LNCaP clone FGC (cell line): ENCODE measurements at regions not wholly inside any gene's neighbourhood (a gene's known extent, or its start where the extent isn't known, plus 50 kb on each side); places are given as distances from the start of the nearest gene placed in this dataset.
"Not testable (repeated sequence)": the region's sequence is repeated elsewhere in the genome, so short reads cannot be mapped to it uniquely, and the experiment has no call there.

Source experiments
- DNase-seq: peaks from one replicate; pipeline ENCODE4 v3.0.0-alpha.2; 2011; ENCODE audit warnings: low read depth
- H3K4me3 ChIP-seq: 2 replicates; pipeline ENCODE4 v1.5.1; 2011; ENCODE audit warnings: mild to moderate bottlenecking, low read depth, low read length, control low read depth
- TF ChIP-seq, protein P1 (sequence below): IDR thresholded peaks from 2 replicates; pipeline ENCODE4 v1.5.1; 2012; ENCODE audit warnings: mild to moderate bottlenecking; ENCODE audit not compliant: control insufficient read depth, insufficient read depth; ENCODE audit errors: extremely low read depth

DNA sequence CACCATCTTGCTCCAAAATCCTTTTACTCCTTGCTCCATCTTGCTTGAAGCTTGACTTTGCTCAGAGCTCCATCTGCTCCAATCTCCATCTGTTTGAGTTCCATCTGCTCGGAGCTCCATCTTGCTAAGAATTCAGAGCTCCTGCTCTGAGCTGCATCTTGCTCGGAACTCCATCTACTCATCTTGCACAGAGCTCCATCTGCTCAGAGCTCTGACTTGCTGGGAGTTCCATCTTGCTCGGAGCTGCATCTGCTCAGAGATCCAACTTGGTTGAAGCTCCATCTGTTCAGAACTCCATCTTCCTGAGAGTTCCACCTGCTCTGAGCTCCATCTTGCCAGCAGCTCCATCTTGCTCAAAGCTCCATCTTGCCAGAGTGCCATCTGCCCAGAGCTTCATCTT, 80.6 kb upstream of the ZNF98 start:
- DNase-seq: no peak
- H3K4me3 ChIP-seq: no peak overlapping the region
- TF ChIP-seq, protein P1, sequence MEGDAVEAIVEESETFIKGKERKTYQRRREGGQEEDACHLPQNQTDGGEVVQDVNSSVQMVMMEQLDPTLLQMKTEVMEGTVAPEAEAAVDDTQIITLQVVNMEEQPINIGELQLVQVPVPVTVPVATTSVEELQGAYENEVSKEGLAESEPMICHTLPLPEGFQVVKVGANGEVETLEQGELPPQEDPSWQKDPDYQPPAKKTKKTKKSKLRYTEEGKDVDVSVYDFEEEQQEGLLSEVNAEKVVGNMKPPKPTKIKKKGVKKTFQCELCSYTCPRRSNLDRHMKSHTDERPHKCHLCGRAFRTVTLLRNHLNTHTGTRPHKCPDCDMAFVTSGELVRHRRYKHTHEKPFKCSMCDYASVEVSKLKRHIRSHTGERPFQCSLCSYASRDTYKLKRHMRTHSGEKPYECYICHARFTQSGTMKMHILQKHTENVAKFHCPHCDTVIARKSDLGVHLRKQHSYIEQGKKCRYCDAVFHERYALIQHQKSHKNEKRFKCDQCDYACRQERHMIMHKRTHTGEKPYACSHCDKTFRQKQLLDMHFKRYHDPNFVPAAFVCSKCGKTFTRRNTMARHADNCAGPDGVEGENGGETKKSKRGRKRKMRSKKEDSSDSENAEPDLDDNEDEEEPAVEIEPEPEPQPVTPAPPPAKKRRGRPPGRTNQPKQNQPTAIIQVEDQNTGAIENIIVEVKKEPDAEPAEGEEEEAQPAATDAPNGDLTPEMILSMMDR: no peak

GRCh38 chr19:22498831-22499430, 76.8 kb upstream of the ZNF98 start:
- not testable (repeated sequence) for DNase-seq, H3K4me3 ChIP-seq

DNA sequence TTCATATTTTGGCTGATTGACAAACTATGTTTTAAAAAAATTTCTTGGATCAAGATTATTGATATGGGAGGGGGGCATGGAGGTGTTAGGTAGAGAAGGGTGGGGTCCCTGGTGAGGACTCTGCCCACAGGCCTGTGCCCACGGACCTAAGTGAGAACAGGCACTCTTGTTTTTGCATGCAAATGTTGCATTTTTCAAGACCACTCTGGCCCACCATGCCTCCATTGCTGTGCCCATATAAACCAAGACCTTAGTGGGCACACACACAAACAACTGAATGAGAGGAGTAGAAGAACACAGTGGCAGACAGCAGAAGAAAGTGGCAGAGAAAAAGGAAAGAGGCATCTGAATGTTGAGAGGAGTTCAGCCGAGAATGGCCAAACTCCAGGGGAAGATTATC, 69.6 kb upstream of the ZNF98 start:
- no peak overlapping the region for H3K4me3 ChIP-seq
- TF ChIP-seq, protein P1: no peak
- DNase-seq: no peak

- not testable (repeated sequence) for DNase-seq, H3K4me3 ChIP-seq
Observed at GRCh38 chr19:22483514-22483913, 61.4 kb upstream of the ZNF98 start.

DNA sequence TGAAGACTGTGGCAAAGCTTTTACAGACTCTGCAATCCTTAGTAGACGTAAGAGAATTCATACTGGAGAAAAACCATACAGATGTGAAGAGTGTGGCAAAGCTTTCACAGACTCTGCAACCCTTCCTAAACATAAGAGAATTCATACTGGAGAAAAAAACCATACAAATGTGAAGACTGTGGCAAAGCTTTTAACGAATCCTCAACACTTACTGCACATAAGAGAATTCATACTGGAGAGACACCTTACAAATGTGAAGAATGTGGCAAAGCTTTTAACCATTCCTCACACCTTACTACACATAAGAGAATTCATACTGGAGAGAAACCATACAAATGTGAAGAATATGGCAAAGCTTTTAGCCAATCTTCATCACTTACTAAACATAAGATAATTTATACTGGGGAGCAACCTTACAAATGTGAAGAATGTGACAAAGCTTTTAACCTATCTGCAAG, 50.1 kb upstream of the ZNF98 start:
- TF ChIP-seq, protein P1: no peak
- no peak for DNase-seq
- H3K4me3 ChIP-seq: no peak overlapping the region
